ENCODE measurements at regions not wholly inside any gene's neighbourhood (a gene's known extent, or its start where the extent isn't known, plus 50 kb on each side); places are given as distances from the start of the nearest gene placed in this dataset.
"Not testable (repeated sequence)": the region's sequence is repeated elsewhere in the genome, so short reads cannot be mapped to it uniquely, and the experiment has no call there.

GRCh38 chr11:101715281-101715680 lies 131.5 kb upstream of the TRPC6 start:
- no peak for TF ChIP-seq CTCF (IDR thresholded peaks at IDR 0.05; ENCODE audit: low read length, missing control alignments)
- no peak overlapping the region for H3K4me3 ChIP-seq (replicated peaks; ENCODE audit: low read depth, low read length)
- no peak for DNase-seq (ENCODE audit: low read depth)

GRCh38 chr11:101707477-101707876 lies 123.7 kb upstream of the TRPC6 start:
- H3K4me3 ChIP-seq (replicated peaks; ENCODE audit: low read depth, low read length): no peak overlapping the region
- TF ChIP-seq CTCF (IDR thresholded peaks at IDR 0.05; ENCODE audit: low read length, missing control alignments): no peak
- no peak for DNase-seq (ENCODE audit: low read depth)

GRCh38 chr11:101706541-101706940 lies 122.7 kb upstream of the TRPC6 start:
- no peak for TF ChIP-seq CTCF (IDR thresholded peaks at IDR 0.05; ENCODE audit: low read length, missing control alignments)
- DNase-seq (ENCODE audit: low read depth): peak; percentile 16
- no peak overlapping the region for H3K4me3 ChIP-seq (replicated peaks; ENCODE audit: low read depth, low read length)

- no peak for DNase-seq (ENCODE audit: low read depth)
- TF ChIP-seq CTCF (IDR thresholded peaks at IDR 0.05; ENCODE audit: low read length, missing control alignments): no peak
- H3K4me3 ChIP-seq (replicated peaks; ENCODE audit: low read depth, low read length): no peak overlapping the region
These were observed 122.2 kb upstream of the TRPC6 start for GRCh38 chr11:101705972-101706371.

GRCh38 chr11:101694869-101695268 lies 111.1 kb upstream of the TRPC6 start:
- H3K4me3 ChIP-seq (replicated peaks; ENCODE audit: low read depth, low read length): not testable (repeated sequence)

GRCh38 chr11:101692980-101693379 lies 109.2 kb upstream of the TRPC6 start:
- no peak for TF ChIP-seq CTCF (IDR thresholded peaks at IDR 0.05; ENCODE audit: low read length, missing control alignments)
- H3K4me3 ChIP-seq (replicated peaks; ENCODE audit: low read depth, low read length): no peak overlapping the region
- no peak for DNase-seq (ENCODE audit: low read depth)

More at GRCh38 chr11:101694869-101695268, 111.1 kb upstream of the TRPC6 start:
- DNase-seq (ENCODE audit: low read depth): not testable (repeated sequence)

GRCh38 chr11:101686514-101686913 lies 102.7 kb upstream of the TRPC6 start:
- no peak for TF ChIP-seq CTCF (IDR thresholded peaks at IDR 0.05; ENCODE audit: low read length, missing control alignments)
- H3K4me3 ChIP-seq (replicated peaks; ENCODE audit: low read depth, low read length): no peak overlapping the region
- peak; percentile 79 for DNase-seq (ENCODE audit: low read depth)
